ENCODE measurements at regions not wholly inside any gene's neighbourhood (a gene's known extent, or its start where the extent isn't known, plus 50 kb on each side); places are given as distances from the start of the nearest gene placed in this dataset.

GRCh38 chr11:91209751-91210150, 986.9 kb upstream of the CHORDC1 start:
- no peak for TF ChIP-seq CTCF (IDR thresholded peaks at IDR 0.05)
- no peak for ATAC-seq (ENCODE audit: insufficient number of reproducible peaks, low FRiP score, low read depth)
- DNase-seq (ENCODE audit: low spot score): no peak
- no peaks in the 10 kb centered on the region for H3K9me3 ChIP-seq
- H3K4me1 ChIP-seq (ENCODE audit: control insufficient read depth in 1 of 2, low read depth in 2 of 2): no peaks in the 10 kb centered on the region
- no peaks in the 10 kb centered on the region for H3K36me3 ChIP-seq
- no peak overlapping the region for H3K4me3 ChIP-seq
- no peak overlapping the region for H3K27ac ChIP-seq
- H3K27me3 ChIP-seq (replicated peaks; ENCODE audit: insufficient read depth): no peaks in the 10 kb centered on the region

- no peaks in the 10 kb centered on the region for H3K9me3 ChIP-seq
- no peak overlapping the region for H3K27ac ChIP-seq
- H3K4me3 ChIP-seq: no peak overlapping the region
- no peaks in the 10 kb centered on the region for H3K27me3 ChIP-seq (replicated peaks; ENCODE audit: insufficient read depth)
- H3K4me1 ChIP-seq (ENCODE audit: control insufficient read depth in 1 of 2, low read depth in 2 of 2): no peaks in the 10 kb centered on the region
- no peak for TF ChIP-seq CTCF (IDR thresholded peaks at IDR 0.05)
- DNase-seq (ENCODE audit: low spot score) (no peak), ATAC-seq (ENCODE audit: insufficient number of reproducible peaks, low FRiP score, low read depth) (no peak)
- no peaks in the 10 kb centered on the region for H3K36me3 ChIP-seq
Measured at GRCh38 chr11:91209306-91209705, 986.5 kb upstream of the CHORDC1 start.

GRCh38 chr11:91199866-91200265, 977.0 kb upstream of the CHORDC1 start:
- Histone ChIP-seq H3K27ac (no peak overlapping the region), H3K4me1 (ENCODE audit: control insufficient read depth in 1 of 2, low read depth in 2 of 2) (no peaks in the 10 kb centered on the region), H3K36me3 (no peaks in the 10 kb centered on the region), H3K27me3 (replicated peaks; ENCODE audit: insufficient read depth) (no peaks in the 10 kb centered on the region), H3K4me3 (no peak overlapping the region), H3K9me3 (no peaks in the 10 kb centered on the region)
- no peak for TF ChIP-seq CTCF (IDR thresholded peaks at IDR 0.05)
- no peak for DNase-seq (ENCODE audit: low spot score)
- ATAC-seq (ENCODE audit: insufficient number of reproducible peaks, low FRiP score, low read depth): no peak

- TF ChIP-seq CTCF (IDR thresholded peaks at IDR 0.05): no peak
- Histone ChIP-seq H3K36me3 (no peaks in the 10 kb centered on the region), H3K27me3 (replicated peaks; ENCODE audit: insufficient read depth) (no peaks in the 10 kb centered on the region), H3K4me3 (no peak overlapping the region), H3K9me3 (no peaks in the 10 kb centered on the region), H3K4me1 (ENCODE audit: control insufficient read depth in 1 of 2, low read depth in 2 of 2) (no peaks in the 10 kb centered on the region), H3K27ac (no peak overlapping the region)
- DNase-seq (ENCODE audit: low spot score) (no peak), ATAC-seq (ENCODE audit: insufficient number of reproducible peaks, low FRiP score, low read depth) (no peak)
Measured at GRCh38 chr11:91194546-91194945, 971.7 kb upstream of the CHORDC1 start.

- ATAC-seq (ENCODE audit: insufficient number of reproducible peaks, low FRiP score, low read depth) (no peak), DNase-seq (ENCODE audit: low spot score) (no peak)
- H3K36me3 ChIP-seq: no peaks in the 10 kb centered on the region
- TF ChIP-seq CTCF (IDR thresholded peaks at IDR 0.05): no peak
- H3K4me1 ChIP-seq (ENCODE audit: control insufficient read depth in 1 of 2, low read depth in 2 of 2): no peaks in the 10 kb centered on the region
- H3K27ac ChIP-seq: no peak overlapping the region
- no peak overlapping the region for H3K4me3 ChIP-seq
- no peaks in the 10 kb centered on the region for H3K9me3 ChIP-seq
- no peaks in the 10 kb centered on the region for H3K27me3 ChIP-seq (replicated peaks; ENCODE audit: insufficient read depth)
Measured at GRCh38 chr11:91188484-91188883, 965.6 kb upstream of the CHORDC1 start.
